NB4 (cell line): ENCODE measurements at regions not wholly inside any gene's neighbourhood (a gene's known extent, or its start where the extent isn't known, plus 50 kb on each side); places are given as distances from the start of the nearest gene placed in this dataset.
"Not testable (repeated sequence)": the region's sequence is repeated elsewhere in the genome, so short reads cannot be mapped to it uniquely, and the experiment has no call there.

ENCODE experiments used
- DNase-seq: peaks from one replicate; pipeline ENCODE4 v3.0.0; 2010; ENCODE audit warnings: low read depth
- H3K4me3 ChIP-seq: one replicate; pipeline ENCODE4 v1.5.1; 2011; ENCODE audit warnings: mild to moderate bottlenecking, low read depth, low read length, moderate library complexity
- MYC ChIP-seq: IDR thresholded peaks from 2 replicates; pipeline ENCODE4 v1.6.1; 2011; ENCODE audit warnings: low read depth, low read length
- POLR2A ChIP-seq: IDR thresholded peaks from 2 replicates; pipeline ENCODE4 v1.6.1; 2011; ENCODE audit warnings: mild to moderate bottlenecking; ENCODE audit not compliant: insufficient read length; ENCODE audit errors: extremely low read depth
- TF ChIP-seq, protein P1 (sequence below): IDR thresholded peaks from one replicate; pipeline ENCODE4 v1.5.1; 2012; ENCODE audit warnings: low read depth, low read length
- TF ChIP-seq, protein P2 (sequence below): IDR thresholded peaks from 2 replicates; pipeline ENCODE4 v1.6.1; 2011; ENCODE audit warnings: low read depth, low read length

DNA sequence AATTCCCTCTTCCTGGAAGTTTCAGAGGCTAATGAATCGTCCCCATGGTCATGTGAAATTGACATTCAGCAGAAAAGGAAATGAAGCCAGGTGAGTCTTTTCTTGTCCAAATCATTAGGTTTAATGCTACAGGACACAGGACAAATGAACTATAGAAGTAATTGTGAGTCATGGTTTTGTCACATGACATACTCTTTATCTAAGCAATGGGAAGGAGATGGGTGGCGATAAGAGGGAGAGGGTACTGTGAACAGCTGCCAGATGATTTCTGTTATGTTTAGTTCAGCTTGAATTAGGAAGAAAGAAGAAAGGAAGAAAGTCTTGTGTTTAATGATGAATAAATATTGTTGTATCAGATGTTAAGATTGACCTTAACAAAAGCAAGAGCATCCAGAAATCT is 515.4 kb upstream of the ZNF717 start:
- TF ChIP-seq, protein P1, sequence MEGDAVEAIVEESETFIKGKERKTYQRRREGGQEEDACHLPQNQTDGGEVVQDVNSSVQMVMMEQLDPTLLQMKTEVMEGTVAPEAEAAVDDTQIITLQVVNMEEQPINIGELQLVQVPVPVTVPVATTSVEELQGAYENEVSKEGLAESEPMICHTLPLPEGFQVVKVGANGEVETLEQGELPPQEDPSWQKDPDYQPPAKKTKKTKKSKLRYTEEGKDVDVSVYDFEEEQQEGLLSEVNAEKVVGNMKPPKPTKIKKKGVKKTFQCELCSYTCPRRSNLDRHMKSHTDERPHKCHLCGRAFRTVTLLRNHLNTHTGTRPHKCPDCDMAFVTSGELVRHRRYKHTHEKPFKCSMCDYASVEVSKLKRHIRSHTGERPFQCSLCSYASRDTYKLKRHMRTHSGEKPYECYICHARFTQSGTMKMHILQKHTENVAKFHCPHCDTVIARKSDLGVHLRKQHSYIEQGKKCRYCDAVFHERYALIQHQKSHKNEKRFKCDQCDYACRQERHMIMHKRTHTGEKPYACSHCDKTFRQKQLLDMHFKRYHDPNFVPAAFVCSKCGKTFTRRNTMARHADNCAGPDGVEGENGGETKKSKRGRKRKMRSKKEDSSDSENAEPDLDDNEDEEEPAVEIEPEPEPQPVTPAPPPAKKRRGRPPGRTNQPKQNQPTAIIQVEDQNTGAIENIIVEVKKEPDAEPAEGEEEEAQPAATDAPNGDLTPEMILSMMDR: no peak
- TF ChIP-seq POLR2A: no peak
- no peak for TF ChIP-seq MYC
- TF ChIP-seq, protein P2, sequence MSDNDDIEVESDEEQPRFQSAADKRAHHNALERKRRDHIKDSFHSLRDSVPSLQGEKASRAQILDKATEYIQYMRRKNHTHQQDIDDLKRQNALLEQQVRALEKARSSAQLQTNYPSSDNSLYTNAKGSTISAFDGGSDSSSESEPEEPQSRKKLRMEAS: no peak
- no peak for DNase-seq
- H3K4me3 ChIP-seq: no peak overlapping the region

DNA sequence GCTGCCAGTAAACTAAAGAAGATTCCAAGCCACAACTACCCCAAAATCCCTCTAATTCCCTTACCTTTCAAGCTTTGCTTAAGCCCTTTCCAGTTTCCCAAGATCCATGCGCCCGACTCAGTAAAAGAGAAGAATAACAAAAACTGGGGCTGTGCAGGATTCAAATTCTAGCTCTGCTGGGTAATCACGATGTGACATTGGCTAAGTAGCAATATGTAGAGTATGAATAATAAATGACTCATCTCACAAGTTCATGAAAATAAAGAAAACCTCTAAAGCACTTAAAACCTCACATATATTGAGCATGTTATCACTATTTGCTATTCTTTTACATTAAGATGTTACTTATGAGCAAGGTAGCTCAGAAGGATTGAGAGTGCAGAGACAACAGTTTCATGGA is 522.2 kb upstream of the ZNF717 start:
- no peak for TF ChIP-seq MYC
- no peak for TF ChIP-seq POLR2A
- TF ChIP-seq, protein P2: no peak
- TF ChIP-seq, protein P1: no peak
- no peak overlapping the region for H3K4me3 ChIP-seq
- DNase-seq: no peak

DNA sequence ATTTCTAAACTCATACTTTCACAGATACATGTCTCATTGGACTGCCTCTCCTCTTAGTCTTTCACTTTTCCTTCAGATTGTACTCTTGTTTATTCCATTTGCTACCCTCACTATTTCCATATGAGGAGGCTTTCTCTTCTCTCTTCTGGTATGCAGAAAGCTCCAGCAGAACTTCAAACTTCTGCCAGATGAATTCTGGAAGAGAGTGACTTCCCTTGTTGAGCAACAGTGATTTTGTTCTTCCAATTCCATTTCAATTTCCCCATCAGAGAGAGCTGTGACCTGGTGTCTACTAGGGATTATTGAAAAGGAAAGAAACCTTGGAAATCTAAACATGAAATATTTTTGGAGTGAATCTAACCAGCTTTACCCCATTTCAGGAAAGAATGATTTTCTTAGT is 523.2 kb upstream of the ZNF717 start:
- no peak for DNase-seq
- no peak overlapping the region for H3K4me3 ChIP-seq
- TF ChIP-seq, protein P1: no peak
- TF ChIP-seq POLR2A (no peak), MYC (no peak)
- TF ChIP-seq, protein P2: no peak

DNA sequence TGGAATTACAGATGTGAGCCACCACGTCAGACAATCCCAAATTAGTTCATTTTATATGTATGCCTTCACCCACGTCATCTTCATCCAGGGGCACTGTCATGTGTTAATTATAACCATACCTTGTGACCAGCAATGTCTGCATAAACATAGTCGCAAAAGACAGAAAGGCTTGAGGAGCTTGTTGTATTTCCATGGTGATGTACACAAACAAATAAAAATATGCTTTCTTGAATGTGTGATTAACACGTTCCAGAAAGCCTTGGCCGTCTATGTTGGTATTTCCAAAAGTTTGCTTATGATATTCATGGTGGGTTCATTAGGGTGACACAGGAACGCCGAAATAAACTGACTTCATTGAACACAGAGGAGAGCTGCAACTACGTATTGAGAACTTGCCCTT is 524.7 kb upstream of the ZNF717 start:
- no peak for DNase-seq
- no peak overlapping the region for H3K4me3 ChIP-seq
- TF ChIP-seq, protein P2: no peak
- TF ChIP-seq, protein P1: no peak
- no peak for TF ChIP-seq MYC
- TF ChIP-seq POLR2A: no peak

DNA sequence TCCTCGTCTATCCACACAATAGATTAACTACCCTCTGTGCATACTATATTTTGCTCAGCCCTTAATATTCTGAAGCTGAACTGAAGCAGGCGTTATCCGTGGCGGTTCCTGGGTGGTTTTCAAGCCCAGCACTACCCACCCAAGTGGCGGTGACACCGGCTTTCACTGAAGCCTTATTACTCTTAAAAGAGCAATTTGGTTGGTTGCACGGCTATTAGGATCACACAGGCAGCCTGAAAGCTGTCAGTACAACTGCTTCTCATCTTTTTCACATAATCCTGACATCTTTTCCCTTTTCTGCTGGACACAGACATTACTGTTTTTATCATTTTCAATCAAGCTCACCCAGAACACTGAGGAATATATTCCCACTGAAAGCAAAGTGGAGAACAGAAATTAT is 525.3 kb upstream of the ZNF717 start:
- DNase-seq: no peak
- H3K4me3 ChIP-seq: no peak overlapping the region
- no peak for TF ChIP-seq POLR2A
- TF ChIP-seq MYC: no peak
- TF ChIP-seq, protein P2: no peak
- TF ChIP-seq, protein P1: no peak

DNA sequence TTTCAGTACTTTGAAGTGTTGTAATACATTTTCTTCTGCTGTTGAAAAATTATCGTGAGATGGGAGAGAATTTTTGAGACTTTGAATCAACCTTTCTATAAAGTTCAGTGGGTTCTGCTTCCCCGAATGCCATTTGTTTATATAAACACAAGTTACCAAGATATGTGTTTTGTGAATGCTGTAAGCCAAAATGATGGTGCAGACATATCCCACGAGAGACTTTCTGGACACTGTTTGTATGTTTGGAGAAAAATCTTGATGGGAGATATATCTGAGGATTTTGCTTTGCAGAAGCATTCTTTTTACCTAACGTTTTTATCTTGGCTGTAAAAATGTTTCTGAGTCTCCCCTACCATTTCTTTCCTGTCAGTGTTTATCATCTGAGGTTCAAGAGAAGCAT is 526.6 kb upstream of the ZNF717 start:
- no peak overlapping the region for H3K4me3 ChIP-seq
- no peak for DNase-seq
- no peak for TF ChIP-seq POLR2A
- TF ChIP-seq, protein P1: no peak
- TF ChIP-seq, protein P2: no peak
- no peak for TF ChIP-seq MYC

DNA sequence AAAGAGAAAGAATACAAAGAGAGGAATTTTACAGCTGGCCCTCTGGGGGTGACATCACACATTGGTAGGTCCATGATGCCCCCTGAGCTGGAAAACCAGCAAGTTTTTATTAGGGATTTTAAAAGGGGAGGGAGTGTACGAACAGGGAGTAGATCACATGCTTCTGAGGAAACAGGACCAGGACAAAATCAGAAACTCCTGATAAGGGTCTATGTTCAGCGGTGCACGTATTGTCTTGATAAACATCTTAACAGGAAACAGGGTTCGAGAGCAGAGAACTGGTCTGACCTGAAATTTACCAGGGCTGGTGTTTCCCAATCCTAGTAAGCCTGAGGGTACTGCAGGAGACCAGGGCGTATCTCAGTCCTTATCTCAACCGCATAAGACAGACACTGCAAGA is 530.6 kb upstream of the ZNF717 start:
- not testable (repeated sequence) for DNase-seq, H3K4me3 ChIP-seq
